Suprapubic skin (tissue), 4 donors: ENCODE measurements at regions not wholly inside any gene's neighbourhood (a gene's known extent, or its start where the extent isn't known, plus 50 kb on each side); places are given as distances from the start of the nearest gene placed in this dataset.

Source experiments
- CTCF ChIP-seq, 2 donors: fragments of 200-600 bp in 1 of 2; fragments of 450-650 bp in 1 of 2; sonication (generic) in 1 of 2; IDR thresholded peaks; one replicate each; pipeline ENCODE4 v1.5.1; 2016 to 2019; ENCODE audit warnings: antibody characterized with exemption in 2 of 2, mild to moderate bottlenecking in 1 of 2, moderate library complexity in 1 of 2
- EP300 ChIP-seq: sonication (generic); formaldehyde crosslinking; IDR thresholded peaks from one replicate; pipeline ENCODE4 v1.6.1; 2017; ENCODE audit warnings: antibody characterized with exemption
- POLR2AphosphoS5 ChIP-seq, 3 donors: sonication (generic); formaldehyde crosslinking; IDR thresholded peaks; one replicate each; pipeline ENCODE4 v1.6.1; 2017; ENCODE audit warnings: antibody characterized with exemption in 3 of 3

- no peak for TF ChIP-seq POLR2AphosphoS5 (IDR thresholded peaks at IDR 0.05)
- no peak for TF ChIP-seq EP300
- TF ChIP-seq CTCF (IDR thresholded peaks at IDR 0.05) = no peak
Observed at GRCh38 chr12:60468546-60468945, 872.7 kb downstream of the SLC16A7 start.
